ENCODE measurements at regions not wholly inside any gene's neighbourhood (a gene's known extent, or its start where the extent isn't known, plus 50 kb on each side); places are given as distances from the start of the nearest gene placed in this dataset.

DNA sequence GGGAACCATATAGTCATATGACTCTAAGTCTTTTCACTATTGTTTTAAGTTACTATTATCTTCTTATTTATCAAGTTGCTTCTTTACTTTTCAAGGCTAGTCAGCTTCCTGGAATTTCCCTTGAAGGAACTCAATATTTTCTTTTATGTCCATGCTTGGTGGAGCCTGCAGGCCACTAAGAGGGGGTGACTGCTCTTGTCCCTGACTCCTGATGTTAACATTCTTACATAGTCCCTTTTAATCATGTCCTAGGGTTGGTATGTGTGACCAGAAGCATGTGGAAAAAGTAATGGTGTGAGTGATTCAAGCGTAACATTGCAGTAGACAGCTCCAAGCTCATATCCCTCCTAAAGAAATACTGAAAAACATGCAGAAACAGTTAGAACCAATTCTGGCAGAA lies 1536.2 kb upstream of the CDH9 start:
- ChIA-PET POLR2A (no interaction called here), CTCF (no interaction called here)
- Histone ChIP-seq H3K9me2 (no peaks in the 10 kb centered on the region), H3K27me3 (ENCODE audit: insufficient read depth) (no peaks in the 10 kb centered on the region), H4K20me1 (ENCODE audit: insufficient read depth) (no peaks in the 10 kb centered on the region), H3K4me1 (ENCODE audit: control insufficient read depth in 1 of 2, insufficient read depth in 2 of 2, low read depth in 1 of 2, low read length in 1 of 2) (no peaks in the 10 kb centered on the region), H3K4me2 (no peak overlapping the region), H3K36me3 (replicated peaks in 1 of 2; ENCODE audit: control insufficient read depth in 1 of 2, insufficient read depth in 2 of 2, low read length in 1 of 2) (no peaks in the 10 kb centered on the region), H3F3A (replicated peaks; ENCODE audit: insufficient read depth) (no peaks in the 10 kb centered on the region), H3K79me2 (ENCODE audit: insufficient read depth) (no peaks in the 10 kb centered on the region), H3K27ac (ENCODE audit: low read depth in 2 of 2, low read length in 1 of 2) (no peak overlapping the region), H3K9me3 (no peaks in the 10 kb centered on the region), H3K9ac (no peak overlapping the region), H3K4me3 (ENCODE audit: low read depth in 2 of 2, low read length in 1 of 2) (no peak overlapping the region), H2AFZ (ENCODE audit: low read depth) (no peak overlapping the region)
- 44% methylated on average over 1 of the region's 1 CpG for WGBS (ENCODE audit: low lambda C conversion rate)
- TF ChIP-seq, protein P1, sequence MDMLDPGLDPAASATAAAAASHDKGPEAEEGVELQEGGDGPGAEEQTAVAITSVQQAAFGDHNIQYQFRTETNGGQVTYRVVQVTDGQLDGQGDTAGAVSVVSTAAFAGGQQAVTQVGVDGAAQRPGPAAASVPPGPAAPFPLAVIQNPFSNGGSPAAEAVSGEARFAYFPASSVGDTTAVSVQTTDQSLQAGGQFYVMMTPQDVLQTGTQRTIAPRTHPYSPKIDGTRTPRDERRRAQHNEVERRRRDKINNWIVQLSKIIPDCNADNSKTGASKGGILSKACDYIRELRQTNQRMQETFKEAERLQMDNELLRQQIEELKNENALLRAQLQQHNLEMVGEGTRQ (IDR thresholded peaks at IDR 0.05; ENCODE audit: borderline replicate concordance, low read depth, low read length), result no peak
- no peak for TF ChIP-seq ELF1 (IDR thresholded peaks at IDR 0.05)
- DNase-seq, result no peak

DNA sequence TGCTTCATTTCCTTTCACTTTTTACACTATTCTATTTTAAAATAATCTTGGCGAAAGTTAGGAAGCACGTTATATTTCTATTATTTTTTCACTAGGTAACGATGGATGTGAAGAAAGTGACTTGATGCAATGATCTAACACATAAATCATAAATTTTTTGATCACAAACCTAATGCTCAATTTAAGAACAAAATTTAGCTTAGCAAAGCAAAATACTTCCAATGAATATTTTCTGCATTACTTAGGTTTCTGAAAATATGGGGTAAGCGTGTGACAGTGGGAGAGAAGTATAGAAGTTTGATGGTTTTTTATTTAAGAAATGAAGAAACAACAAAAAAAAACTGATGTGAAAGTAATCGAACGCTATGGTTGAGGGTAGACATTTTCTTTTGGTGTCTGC lies 1528.7 kb upstream of the CDH9 start:
- Histone ChIP-seq H3K27ac (ENCODE audit: low read depth in 2 of 2, low read length in 1 of 2) (no peak overlapping the region), H3K4me1 (ENCODE audit: control insufficient read depth in 1 of 2, insufficient read depth in 2 of 2, low read depth in 1 of 2, low read length in 1 of 2) (no peaks in the 10 kb centered on the region), H3K79me2 (ENCODE audit: insufficient read depth) (no peaks in the 10 kb centered on the region), H3K27me3 (ENCODE audit: insufficient read depth) (no peaks in the 10 kb centered on the region), H3F3A (replicated peaks; ENCODE audit: insufficient read depth) (no peaks in the 10 kb centered on the region), H3K4me2 (no peak overlapping the region), H3K9me3 (no peaks in the 10 kb centered on the region), H3K36me3 (replicated peaks in 1 of 2; ENCODE audit: control insufficient read depth in 1 of 2, insufficient read depth in 2 of 2, low read length in 1 of 2) (no peaks in the 10 kb centered on the region), H4K20me1 (ENCODE audit: insufficient read depth) (no peaks in the 10 kb centered on the region), H2AFZ (ENCODE audit: low read depth) (no peak overlapping the region), H3K9ac (no peak overlapping the region), H3K4me3 (ENCODE audit: low read depth in 2 of 2, low read length in 1 of 2) (no peak overlapping the region), H3K9me2 (no peaks in the 10 kb centered on the region)
- 10% methylated on average over 6 of the region's 6 CpGs for WGBS (ENCODE audit: low lambda C conversion rate)
- POLR2A ChIA-PET, result no interaction called here
- CTCF ChIA-PET, result interaction anchor here (0.8 kb wide), 1 partner anchor 9 kb away, joined by 3 read pairs; no protein-coding TSS in a partner anchor
- no peak for DNase-seq
- TF ChIP-seq, protein P2, sequence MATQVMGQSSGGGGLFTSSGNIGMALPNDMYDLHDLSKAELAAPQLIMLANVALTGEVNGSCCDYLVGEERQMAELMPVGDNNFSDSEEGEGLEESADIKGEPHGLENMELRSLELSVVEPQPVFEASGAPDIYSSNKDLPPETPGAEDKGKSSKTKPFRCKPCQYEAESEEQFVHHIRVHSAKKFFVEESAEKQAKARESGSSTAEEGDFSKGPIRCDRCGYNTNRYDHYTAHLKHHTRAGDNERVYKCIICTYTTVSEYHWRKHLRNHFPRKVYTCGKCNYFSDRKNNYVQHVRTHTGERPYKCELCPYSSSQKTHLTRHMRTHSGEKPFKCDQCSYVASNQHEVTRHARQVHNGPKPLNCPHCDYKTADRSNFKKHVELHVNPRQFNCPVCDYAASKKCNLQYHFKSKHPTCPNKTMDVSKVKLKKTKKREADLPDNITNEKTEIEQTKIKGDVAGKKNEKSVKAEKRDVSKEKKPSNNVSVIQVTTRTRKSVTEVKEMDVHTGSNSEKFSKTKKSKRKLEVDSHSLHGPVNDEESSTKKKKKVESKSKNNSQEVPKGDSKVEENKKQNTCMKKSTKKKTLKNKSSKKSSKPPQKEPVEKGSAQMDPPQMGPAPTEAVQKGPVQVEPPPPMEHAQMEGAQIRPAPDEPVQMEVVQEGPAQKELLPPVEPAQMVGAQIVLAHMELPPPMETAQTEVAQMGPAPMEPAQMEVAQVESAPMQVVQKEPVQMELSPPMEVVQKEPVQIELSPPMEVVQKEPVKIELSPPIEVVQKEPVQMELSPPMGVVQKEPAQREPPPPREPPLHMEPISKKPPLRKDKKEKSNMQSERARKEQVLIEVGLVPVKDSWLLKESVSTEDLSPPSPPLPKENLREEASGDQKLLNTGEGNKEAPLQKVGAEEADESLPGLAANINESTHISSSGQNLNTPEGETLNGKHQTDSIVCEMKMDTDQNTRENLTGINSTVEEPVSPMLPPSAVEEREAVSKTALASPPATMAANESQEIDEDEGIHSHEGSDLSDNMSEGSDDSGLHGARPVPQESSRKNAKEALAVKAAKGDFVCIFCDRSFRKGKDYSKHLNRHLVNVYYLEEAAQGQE (IDR thresholded peaks at IDR 0.05; ENCODE audit: low read depth, low read length), result no peak
- TF ChIP-seq, protein P3, sequence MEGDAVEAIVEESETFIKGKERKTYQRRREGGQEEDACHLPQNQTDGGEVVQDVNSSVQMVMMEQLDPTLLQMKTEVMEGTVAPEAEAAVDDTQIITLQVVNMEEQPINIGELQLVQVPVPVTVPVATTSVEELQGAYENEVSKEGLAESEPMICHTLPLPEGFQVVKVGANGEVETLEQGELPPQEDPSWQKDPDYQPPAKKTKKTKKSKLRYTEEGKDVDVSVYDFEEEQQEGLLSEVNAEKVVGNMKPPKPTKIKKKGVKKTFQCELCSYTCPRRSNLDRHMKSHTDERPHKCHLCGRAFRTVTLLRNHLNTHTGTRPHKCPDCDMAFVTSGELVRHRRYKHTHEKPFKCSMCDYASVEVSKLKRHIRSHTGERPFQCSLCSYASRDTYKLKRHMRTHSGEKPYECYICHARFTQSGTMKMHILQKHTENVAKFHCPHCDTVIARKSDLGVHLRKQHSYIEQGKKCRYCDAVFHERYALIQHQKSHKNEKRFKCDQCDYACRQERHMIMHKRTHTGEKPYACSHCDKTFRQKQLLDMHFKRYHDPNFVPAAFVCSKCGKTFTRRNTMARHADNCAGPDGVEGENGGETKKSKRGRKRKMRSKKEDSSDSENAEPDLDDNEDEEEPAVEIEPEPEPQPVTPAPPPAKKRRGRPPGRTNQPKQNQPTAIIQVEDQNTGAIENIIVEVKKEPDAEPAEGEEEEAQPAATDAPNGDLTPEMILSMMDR (IDR thresholded peaks at IDR 0.05), result no peak
- TF ChIP-seq, protein P4, sequence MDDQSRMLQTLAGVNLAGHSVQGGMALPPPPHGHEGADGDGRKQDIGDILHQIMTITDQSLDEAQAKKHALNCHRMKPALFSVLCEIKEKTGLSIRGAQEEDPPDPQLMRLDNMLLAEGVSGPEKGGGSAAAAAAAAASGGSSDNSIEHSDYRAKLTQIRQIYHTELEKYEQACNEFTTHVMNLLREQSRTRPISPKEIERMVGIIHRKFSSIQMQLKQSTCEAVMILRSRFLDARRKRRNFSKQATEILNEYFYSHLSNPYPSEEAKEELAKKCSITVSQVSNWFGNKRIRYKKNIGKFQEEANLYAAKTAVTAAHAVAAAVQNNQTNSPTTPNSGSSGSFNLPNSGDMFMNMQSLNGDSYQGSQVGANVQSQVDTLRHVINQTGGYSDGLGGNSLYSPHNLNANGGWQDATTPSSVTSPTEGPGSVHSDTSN (IDR thresholded peaks at IDR 0.05), result no peak
- TF ChIP-seq POLR2AphosphoS5 (IDR thresholded peaks at IDR 0.05; ENCODE audit: low read depth, low read length) (no peak), TEAD4 (IDR thresholded peaks at IDR 0.05; ENCODE audit: borderline replicate concordance, insufficient read depth) (no peak), SMC3 (IDR thresholded peaks at IDR 0.05; ENCODE audit: low read depth, low read length) (no peak), GABPA (IDR thresholded peaks at IDR 0.05; ENCODE audit: low read depth) (no peak), GATA2 (CRISPR knock-in tag; IDR thresholded peaks at IDR 0.05) (no peak), FOXJ3 (CRISPR knock-in tag; IDR thresholded peaks at IDR 0.05) (no peak)
- TF ChIP-seq, protein P5, sequence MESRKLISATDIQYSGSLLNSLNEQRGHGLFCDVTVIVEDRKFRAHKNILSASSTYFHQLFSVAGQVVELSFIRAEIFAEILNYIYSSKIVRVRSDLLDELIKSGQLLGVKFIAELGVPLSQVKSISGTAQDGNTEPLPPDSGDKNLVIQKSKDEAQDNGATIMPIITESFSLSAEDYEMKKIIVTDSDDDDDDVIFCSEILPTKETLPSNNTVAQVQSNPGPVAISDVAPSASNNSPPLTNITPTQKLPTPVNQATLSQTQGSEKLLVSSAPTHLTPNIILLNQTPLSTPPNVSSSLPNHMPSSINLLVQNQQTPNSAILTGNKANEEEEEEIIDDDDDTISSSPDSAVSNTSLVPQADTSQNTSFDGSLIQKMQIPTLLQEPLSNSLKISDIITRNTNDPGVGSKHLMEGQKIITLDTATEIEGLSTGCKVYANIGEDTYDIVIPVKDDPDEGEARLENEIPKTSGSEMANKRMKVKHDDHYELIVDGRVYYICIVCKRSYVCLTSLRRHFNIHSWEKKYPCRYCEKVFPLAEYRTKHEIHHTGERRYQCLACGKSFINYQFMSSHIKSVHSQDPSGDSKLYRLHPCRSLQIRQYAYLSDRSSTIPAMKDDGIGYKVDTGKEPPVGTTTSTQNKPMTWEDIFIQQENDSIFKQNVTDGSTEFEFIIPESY (IDR thresholded peaks at IDR 0.05; ENCODE audit: borderline replicate concordance, low read depth), result no peak
- TF ChIP-seq, protein P1 (IDR thresholded peaks at IDR 0.05; ENCODE audit: borderline replicate concordance, low read depth, low read length), result no peak

All from SK-N-SH (cell line).